NCI-H2196 treated with DMSO at 0.1 percent for 48 hours (cell line): ENCODE measurements at regions not wholly inside any gene's neighbourhood (a gene's known extent, or its start where the extent isn't known, plus 50 kb on each side); places are given as distances from the start of the nearest gene placed in this dataset.

ENCODE experiments used
- DNase-seq: peaks from one replicate; lab custom pipeline; 2025; ENCODE audit not compliant: unreplicated experiment; lab: John Stamatoyannopoulos, UW

DNA sequence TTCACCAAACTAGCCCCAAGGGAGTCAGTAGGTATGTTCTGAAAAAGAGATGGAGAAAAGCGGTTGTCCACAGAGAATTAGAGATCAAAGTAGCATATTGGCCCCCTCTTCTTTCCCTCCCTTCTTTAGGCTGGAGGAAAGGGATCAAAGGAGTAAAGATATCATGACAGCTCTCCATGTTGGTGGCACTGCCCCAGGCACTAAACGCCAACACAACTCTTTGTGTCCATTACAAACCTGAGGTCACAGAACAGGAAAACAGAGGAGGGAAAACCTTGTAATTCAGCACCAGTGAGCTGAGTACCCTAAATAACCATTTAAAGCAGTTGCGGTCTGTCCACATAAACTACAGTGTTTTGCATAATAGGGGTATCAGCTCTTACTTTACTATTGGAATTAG is 113.0 kb upstream of the TFAP2D start:
- DNase-seq, result no peak

GRCh38 chr6:50602292-50602691 is 111.0 kb upstream of the TFAP2D start:
- no peak for DNase-seq

- DNase-seq, result no peak
Observed at GRCh38 chr6:50608421-50608820, 104.9 kb upstream of the TFAP2D start.

GRCh38 chr6:50610562-50610961 is 102.8 kb upstream of the TFAP2D start:
- DNase-seq, result no peak

- no peak for DNase-seq
Observed at GRCh38 chr6:50635429-50635828, 77.9 kb upstream of the TFAP2D start.

DNA sequence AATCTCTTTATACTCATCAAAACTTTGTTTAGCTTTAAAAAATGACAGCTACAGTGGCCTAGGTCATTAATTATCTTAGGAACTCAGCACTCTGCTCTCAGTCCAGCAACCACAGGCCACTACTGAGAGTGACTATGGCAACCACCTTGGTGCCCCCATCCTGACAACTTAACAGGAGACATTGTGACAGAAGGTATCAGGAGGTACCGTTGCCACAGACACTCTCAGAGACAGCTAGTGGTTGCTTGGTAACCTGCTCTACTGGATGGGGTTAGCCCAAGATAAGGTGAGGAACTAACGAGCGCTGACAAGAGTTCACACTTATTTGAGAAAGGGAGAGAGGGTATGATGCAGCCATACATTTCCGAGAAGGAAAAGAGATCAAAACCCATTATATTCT is 76.1 kb upstream of the TFAP2D start:
- DNase-seq, result no peak

GRCh38 chr6:50649086-50649485 is 64.2 kb upstream of the TFAP2D start:
- DNase-seq, result no peak

- DNase-seq, result no peak
Observed at GRCh38 chr6:50653253-50653652, 60.1 kb upstream of the TFAP2D start.

DNA sequence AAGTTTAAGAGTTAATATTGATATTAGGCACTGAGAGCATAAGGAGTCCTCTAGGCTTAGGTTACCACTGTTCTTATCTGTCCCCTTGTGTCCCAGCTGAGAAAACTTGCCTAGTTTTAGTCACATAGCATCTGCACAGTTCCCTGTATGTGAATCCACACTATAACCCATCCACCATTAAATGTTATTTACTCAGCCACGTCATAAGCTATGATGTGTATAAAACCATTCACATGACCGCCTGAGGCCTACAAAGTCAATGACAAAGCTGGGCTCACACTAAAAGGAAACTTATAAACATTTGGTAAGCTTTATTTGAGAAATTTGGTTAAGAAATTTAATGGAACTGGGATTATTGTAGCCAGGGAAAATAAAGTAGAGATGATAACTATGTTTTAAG is 59.2 kb upstream of the TFAP2D start:
- DNase-seq, result no peak

DNA sequence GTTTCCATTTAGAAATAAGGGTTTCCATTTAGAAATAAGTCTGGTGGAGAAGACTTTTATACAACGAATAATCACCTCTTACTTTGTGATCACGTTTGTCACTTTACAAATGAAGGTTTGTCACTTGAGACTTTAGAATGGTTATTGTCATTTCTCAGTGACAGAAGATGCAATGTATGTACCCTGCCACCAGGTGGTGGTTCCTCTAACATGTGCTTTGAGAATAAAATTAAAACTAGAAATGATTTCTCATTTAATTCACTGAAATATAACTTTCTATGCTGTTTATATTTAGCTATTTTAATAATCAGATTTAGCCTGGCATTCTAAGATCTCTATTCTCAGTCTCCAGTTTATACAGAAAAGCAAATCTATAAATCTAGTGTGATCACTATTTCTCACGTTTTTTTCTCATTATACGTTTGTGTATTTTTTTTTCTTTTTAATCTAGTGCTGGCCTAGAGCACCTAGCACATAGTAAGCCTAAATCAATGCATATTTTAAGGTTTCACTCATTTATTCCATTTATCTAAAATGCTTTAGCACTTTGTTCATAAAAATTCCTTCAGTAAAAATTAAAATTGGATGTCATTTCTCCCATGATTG is 57.4 kb upstream of the TFAP2D start:
- DNase-seq, result no peak

GRCh38 chr6:50657513-50657912 is 55.8 kb upstream of the TFAP2D start:
- DNase-seq, result no peak

DNA sequence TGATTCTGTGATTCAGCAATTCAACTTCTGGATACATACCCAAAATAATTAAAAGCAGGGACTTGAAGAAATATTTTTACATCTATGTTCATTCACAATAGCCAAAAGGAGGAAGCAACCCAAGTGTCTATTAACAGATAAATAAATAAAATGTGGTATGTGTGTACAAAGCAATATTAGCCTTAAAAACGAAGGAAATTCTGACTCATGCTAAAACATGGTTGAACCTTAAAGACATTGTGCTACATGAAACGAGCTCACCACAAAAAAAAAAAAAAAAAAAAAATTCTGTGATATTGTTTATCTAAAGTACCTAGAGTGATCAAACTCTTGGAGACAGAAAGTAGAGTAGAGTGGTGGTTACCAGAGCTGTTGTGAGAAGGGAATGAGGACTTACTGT is 54.8 kb upstream of the TFAP2D start:
- no peak for DNase-seq

GRCh38 chr6:50661636-50662035 is 51.7 kb upstream of the TFAP2D start:
- DNase-seq, result no peak
